NCI-H748 (cell line): ENCODE measurements at regions not wholly inside any gene's neighbourhood (a gene's known extent, or its start where the extent isn't known, plus 50 kb on each side); places are given as distances from the start of the nearest gene placed in this dataset.

Experiments used
- DNase-seq: peaks from one replicate; lab custom pipeline; 2025; ENCODE audit not compliant: unreplicated experiment; lab: John Stamatoyannopoulos, UW

DNA sequence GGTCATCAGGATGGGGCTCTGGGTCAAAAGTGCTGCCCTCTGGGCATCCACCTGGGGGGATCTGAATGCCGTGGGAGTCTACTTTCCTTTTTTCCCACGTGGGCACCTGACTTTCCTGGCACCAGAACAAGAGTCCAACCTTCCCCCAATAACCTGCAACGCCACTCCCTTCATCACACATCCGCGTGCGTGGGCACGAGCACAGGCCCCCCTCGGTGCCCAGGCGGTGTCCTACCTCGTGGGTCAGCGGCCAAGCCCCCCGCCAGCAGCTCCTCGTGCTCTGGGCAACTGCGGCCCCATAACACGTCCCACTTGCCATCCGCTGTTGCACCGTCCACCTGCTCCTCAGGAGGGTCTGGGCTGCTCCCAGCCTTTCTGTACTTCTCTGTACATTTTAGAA, 87.0 kb downstream of the YTHDF1 start:
- no peak for DNase-seq

DNA sequence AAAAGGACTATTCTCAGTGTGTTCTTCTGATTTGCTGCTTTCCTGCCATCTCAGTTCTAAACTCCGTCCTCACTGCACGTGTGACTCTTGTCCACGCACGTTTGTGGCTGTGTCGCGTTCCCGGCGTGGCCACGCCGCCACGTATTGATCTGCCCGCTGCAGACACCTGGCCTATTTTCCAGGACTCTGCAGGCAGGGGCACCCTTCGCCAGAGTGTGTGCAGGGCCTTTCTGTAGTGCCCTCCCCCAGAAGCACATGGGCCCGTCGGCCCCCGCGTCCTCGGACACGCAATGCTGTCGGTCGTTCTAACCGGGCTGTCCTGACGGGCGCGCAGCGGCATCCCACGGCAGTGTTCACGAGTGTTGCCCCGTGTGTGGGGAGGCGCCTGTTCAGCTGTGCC, 87.6 kb downstream of the YTHDF1 start:
- DNase-seq = no peak

- no peak for DNase-seq
Measured at GRCh38 chr20:63127700-63128364, 88.1 kb downstream of the YTHDF1 start.

DNA sequence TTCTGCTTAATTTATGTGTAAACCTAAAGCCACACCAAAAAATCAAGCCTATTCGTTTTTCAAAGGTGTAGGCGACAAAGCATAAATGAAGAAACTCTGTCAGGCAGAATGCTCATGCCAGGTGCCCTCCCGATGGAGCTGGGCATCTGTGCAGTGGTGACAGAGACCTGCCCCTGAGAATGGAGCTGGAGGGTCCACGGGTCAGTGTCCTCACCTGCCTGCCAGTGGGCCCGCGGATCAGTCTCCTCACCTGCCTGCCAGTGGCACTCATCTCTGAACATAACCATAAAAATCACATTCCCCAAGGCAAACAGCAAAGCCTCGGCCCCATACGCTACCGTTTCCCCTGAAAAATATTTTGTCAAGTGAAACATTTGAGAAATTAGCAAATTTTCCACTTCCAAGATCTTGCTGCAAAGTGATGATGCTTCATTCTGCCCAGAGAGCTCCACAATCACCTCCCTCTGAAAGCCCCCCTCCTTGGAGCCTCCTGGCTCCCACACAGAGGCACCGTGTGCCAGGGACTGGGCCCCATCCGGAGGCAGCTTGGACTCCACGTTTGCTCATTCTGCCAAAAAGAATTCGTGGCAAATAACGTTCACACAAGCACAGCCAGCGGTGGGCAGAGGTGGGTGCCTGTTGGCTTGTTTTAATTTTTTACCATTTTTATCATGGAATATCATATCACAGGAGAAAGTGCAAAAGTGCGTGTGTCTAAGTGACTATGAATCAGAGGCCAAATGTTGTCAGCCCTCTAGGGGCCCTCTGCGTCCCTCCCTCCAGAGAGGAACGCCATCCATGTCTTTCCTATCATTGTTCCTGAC, 88.8 kb downstream of the YTHDF1 start:
- DNase-seq = no peak

GRCh38 chr20:63125838-63126601, 89.9 kb downstream of the YTHDF1 start:
- no peak for DNase-seq

- DNase-seq = no peak
Measured at GRCh38 chr20:63125581-63125837, 90.4 kb downstream of the YTHDF1 start.

DNA sequence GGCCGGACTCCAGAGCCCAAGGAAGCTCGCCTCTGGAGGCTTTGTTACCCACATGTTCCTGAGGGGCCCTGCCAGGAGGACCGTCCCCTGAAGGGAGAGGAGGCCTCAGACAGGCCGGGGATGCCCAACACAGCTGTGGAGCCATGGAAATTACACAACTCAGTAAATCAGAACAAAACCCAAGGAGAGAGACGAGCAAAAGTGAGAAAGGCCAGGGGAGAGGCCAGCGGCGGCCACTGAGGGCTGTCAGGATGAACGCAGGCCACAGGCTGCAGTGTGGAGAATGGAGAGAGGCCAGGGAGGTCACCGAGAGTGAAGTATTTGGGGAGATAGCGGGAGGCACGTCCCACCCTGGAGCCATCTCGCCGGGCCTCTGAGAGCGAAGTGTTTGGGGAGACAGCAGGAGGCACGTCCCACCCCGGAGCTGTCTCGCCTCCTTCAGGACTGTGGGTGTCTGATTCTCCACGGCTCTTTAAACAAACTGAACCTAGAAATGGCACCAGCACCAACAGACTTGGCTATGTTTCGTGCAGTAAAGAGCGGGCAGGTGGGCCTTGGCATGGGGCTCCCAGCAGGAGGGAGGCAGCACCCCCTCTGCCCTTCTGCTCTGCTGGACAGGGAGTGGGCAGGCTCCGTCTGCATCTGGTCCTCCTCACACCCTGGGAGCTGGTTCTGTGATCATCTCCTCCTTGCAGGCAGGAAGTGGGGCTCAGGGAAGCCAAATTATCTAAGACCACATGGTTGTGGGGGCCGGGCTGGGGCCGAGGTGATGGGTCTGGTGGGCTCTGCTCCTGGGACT, 91.0 kb downstream of the YTHDF1 start:
- DNase-seq = no peak

DNA sequence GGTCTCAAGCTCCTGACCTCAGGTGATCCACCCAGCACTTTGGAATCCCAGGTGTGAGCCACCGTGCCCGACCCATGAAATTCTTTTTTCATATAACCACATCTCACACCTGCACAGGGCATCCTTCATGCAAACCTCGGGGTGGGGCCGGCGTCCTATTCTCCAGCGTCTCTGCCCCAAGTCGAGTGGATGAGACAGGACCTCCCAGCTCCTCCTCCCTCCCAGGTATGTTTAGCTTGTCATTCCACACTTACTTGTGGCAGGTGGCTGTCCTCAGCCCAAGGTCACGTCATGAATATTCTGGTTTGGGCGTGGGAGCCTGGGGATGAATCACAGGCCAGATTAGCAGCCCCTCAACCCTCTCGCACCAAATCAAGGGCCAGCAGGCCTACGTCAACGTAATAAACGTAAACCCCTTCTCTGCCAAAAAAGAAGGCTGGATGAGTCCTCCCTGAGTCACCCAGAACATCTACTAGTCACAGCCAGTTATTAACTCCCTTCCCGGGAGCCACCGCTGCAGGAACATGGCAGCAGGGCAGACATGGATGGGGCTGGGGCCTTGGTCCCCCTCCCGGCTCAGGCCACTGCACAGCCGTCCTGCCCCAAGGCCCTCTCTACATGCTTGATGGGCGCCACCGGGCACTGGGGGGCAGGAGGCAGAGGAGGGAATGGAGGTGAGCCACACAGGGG, 91.7 kb downstream of the YTHDF1 start:
- DNase-seq = no peak

- no peak for DNase-seq
Measured at GRCh38 chr20:63123331-63123741, 92.6 kb downstream of the YTHDF1 start.

GRCh38 chr20:63122626-63123025, 93.3 kb downstream of the YTHDF1 start:
- no peak for DNase-seq

- DNase-seq = no peak
Measured at GRCh38 chr20:63121749-63122405, 94.1 kb downstream of the YTHDF1 start.

GRCh38 chr20:63121246-63121645, 94.7 kb downstream of the YTHDF1 start:
- DNase-seq = no peak

DNA sequence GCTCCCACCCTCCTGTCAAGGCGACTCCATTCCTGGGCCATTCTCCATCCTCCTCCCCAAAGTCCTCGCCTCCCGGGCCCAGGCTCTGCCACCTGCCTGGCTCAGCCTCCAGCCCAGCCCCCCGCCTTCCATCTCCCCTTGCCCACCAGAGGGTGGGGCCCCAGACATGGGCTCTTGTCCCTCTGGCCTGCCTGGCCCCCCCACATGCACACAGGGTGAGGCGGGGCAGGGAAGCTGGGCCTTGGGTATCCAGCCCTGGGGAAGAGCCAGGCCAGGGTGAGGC, 95.2 kb downstream of the YTHDF1 start:
- DNase-seq = no peak

DNA sequence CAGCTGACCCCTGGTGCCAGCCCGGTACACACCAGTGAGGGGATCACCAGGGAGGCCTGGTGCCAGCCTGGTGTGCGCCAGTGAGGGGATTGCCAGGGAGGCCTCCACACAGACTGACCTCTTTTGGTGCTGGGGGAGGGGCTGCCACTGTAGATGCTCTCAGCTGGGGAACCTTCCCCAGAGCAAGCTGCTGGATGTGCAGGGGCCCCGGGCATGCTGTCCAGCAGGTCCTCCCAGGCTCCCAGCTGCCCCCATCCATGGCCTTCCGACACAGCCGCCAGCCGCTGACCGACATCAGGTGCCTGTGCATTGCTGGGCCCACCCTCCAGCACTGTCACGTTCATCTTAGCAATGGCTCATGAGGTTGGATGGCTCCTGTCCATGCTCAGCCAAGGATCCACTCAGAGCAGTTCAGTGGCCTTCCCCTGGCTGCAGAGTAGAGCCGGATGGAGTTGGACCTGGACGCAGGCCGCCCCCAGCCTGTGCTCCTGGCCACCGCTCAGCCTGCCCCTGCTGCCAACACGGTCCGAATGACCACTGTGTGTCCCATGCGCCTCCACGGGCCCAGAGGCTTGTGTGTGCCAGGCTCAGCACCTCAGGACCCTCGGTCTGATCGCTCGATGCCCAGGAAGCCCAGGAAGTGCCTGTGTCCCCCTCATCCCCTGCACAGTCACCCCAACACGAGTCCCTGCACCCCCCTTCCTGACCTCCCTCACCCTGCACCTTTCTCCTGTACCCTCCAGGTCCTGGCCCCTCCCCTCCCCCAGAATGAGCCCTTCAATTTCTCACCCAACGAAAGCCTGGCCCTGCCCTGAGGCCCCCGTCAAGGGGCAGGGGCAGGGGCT, 95.7 kb downstream of the YTHDF1 start:
- no peak for DNase-seq

- DNase-seq = no peak
Measured at GRCh38 chr20:63119121-63119962, 96.6 kb downstream of the YTHDF1 start.

DNA sequence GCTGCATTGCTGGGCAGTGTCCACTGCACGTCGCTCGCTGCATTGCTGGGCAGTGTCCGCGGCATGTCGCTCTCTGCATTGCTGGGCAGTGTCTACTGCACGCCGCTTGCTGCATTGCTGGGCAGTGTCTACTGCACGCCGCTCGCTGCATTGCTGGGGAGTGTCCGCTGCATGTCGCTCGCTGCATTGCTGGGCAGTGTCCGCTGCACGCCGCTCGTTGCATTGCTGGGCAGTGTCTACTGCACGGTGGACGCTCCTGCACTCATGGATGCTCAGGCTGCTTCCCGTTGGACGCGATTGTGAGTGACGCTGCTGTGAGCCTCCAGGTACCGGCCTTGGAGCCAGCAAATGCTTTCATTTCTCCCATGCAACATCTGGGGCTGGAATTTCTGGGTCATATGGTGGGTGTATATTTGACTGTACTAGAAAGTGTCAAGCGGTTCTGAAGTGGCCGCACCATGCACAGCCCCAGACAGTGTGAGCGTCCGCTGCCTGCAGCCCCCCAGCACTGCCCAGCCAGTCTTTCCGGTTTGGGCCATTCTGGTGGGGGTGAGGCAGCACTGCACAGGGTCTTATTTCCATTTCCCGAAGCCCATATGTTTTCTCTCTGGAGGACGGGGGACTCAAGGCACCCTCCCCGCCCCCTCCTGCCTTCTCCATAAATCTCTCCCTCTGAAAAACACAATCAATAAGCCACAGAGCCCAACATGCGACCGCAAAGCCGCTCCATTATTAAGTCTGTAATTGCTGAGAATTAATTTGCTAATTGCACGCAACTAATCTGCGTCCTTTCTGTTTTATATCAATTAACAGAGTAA, 97.4 kb downstream of the YTHDF1 start:
- DNase-seq = no peak

DNA sequence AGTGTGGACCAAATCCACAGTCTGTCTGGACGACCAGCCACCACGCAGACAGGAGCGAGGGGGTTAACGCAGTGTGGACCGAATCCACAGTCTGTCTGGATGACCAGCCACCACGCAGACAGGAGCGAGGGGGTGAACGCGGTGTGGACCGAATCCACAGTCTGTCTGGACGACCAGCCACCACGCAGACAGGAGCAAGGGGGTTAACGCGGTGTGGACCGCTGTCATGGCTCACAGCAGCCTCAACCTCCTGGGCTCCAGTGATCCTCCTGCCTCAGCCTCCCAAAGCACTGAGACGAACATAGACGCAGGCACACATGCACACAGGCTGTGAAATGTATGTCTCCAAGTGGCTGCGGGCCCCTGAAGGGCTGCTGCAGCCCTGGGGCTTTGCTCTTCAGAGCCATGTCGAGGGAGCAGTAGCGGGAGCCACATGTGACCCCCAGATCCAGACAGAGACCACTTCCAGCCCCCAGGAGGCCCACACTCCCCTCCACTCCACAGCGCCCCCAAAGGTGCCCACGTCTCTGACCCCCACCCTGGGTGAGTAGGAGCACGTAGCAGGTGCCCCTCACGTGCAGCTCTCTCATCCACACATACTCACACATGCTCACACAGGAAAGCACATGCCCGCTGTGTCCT, 98.1 kb downstream of the YTHDF1 start:
- no peak for DNase-seq
